Colonic mucosa (tissue), 4 donors: ENCODE measurements at regions not wholly inside any gene's neighbourhood (a gene's known extent, or its start where the extent isn't known, plus 50 kb on each side); places are given as distances from the start of the nearest gene placed in this dataset.

Experiments
- DNase-seq: peaks from one replicate; pipeline ENCODE4 v3.0.0-alpha.2; 2020
- H3K27ac ChIP-seq: fragments of 200-600 bp; one replicate; pipeline ENCODE4 v1.8.0; 2021
- H3K27me3 ChIP-seq: fragments of 200-600 bp; one replicate; pipeline ENCODE4 v1.8.0; 2021
- H3K36me3 ChIP-seq: fragments of 200-600 bp; one replicate; pipeline ENCODE4 v1.8.0; 2021
- H3K4me1 ChIP-seq: fragments of 200-600 bp; one replicate; pipeline ENCODE4 v1.8.0; 2021; ENCODE audit warnings: mild to moderate bottlenecking
- H3K4me3 ChIP-seq: fragments of 200-600 bp; one replicate; pipeline ENCODE4 v1.8.0; 2021
- H3K9ac ChIP-seq, 2 donors: one replicate each; pipeline ENCODE4 v1.7.0; 2013; ENCODE audit warnings: control low read depth in 2 of 2, low read depth in 2 of 2, low read length in 2 of 2
- H3K9me3 ChIP-seq: fragments of 200-600 bp; one replicate; pipeline ENCODE4 v1.8.0; 2021
- CTCF ChIP-seq: fragments of 200-600 bp; IDR thresholded peaks from one replicate; pipeline ENCODE4 v1.8.0; 2022; ENCODE audit warnings: antibody characterized with exemption, mild to moderate bottlenecking
- intact Hi-C: fragments of 100-400 bp; cut with DNase I; formaldehyde crosslinking; loops from one replicate; pipeline ENCODE4 v1.14.1; 2022
- donor health status: healthy.
- donor health status: DM: no; HTN: no; CAD: no.
- donor health status: DM: no; HTN: no; CAD: no.

- no peaks in the 10 kb centered on the region for H3K9me3 ChIP-seq
- no peak overlapping the region for H3K27ac ChIP-seq
- no peak overlapping the region for H3K4me3 ChIP-seq
- TF ChIP-seq CTCF = no peak
- H3K9ac ChIP-seq = no peak overlapping the region
- no peaks in the 10 kb centered on the region for H3K27me3 ChIP-seq
- intact Hi-C loops = no loop called here
- H3K4me1 ChIP-seq = no peaks in the 10 kb centered on the region
- no peaks in the 10 kb centered on the region for H3K36me3 ChIP-seq
- no peak for DNase-seq
Observed at GRCh38 chr20:3354247-3354646, 53.2 kb downstream of the DNAAF9 start.

GRCh38 chr20:3353646-3354045 lies 53.8 kb downstream of the DNAAF9 start:
- intact Hi-C loops = no loop called here
- Histone ChIP-seq H3K27ac (no peak overlapping the region), H3K27me3 (no peaks in the 10 kb centered on the region), H3K36me3 (no peaks in the 10 kb centered on the region), H3K4me3 (no peak overlapping the region), H3K9ac (no peak overlapping the region), H3K4me1 (no peaks in the 10 kb centered on the region), H3K9me3 (no peaks in the 10 kb centered on the region)
- no peak for TF ChIP-seq CTCF
- no peak for DNase-seq

GRCh38 chr20:3352202-3352601 lies 55.3 kb downstream of the DNAAF9 start:
- H3K36me3 ChIP-seq = no peaks in the 10 kb centered on the region
- no peaks in the 10 kb centered on the region for H3K9me3 ChIP-seq
- H3K27ac ChIP-seq = no peak overlapping the region
- DNase-seq = no peak
- H3K27me3 ChIP-seq = no peaks in the 10 kb centered on the region
- H3K4me3 ChIP-seq = no peak overlapping the region
- H3K4me1 ChIP-seq = no peaks in the 10 kb centered on the region
- TF ChIP-seq CTCF = no peak
- no peak overlapping the region for H3K9ac ChIP-seq
- intact Hi-C loops = no loop called here

- Histone ChIP-seq H3K9ac (no peak overlapping the region), H3K36me3 (no peaks in the 10 kb centered on the region), H3K4me3 (no peak overlapping the region), H3K27ac (no peak overlapping the region), H3K9me3 (no peaks in the 10 kb centered on the region), H3K27me3 (no peaks in the 10 kb centered on the region), H3K4me1 (no peaks in the 10 kb centered on the region)
- no peak for DNase-seq
- intact Hi-C loops = no loop called here
- no peak for TF ChIP-seq CTCF
Observed at GRCh38 chr20:3350422-3350821, 57.0 kb downstream of the DNAAF9 start.

GRCh38 chr20:3349786-3350185 lies 57.7 kb downstream of the DNAAF9 start:
- intact Hi-C loops = no loop called here
- Histone ChIP-seq H3K4me1 (no peaks in the 10 kb centered on the region), H3K9me3 (no peaks in the 10 kb centered on the region), H3K27me3 (no peaks in the 10 kb centered on the region), H3K9ac (no peak overlapping the region), H3K27ac (no peak overlapping the region), H3K4me3 (no peak overlapping the region), H3K36me3 (no peaks in the 10 kb centered on the region)
- DNase-seq = no peak
- TF ChIP-seq CTCF = no peak

GRCh38 chr20:3342766-3343165 lies 64.7 kb downstream of the DNAAF9 start:
- Histone ChIP-seq H3K4me1 (no peaks in the 10 kb centered on the region), H3K9ac (no peak overlapping the region), H3K4me3 (no peak overlapping the region), H3K36me3 (no peaks in the 10 kb centered on the region), H3K27me3 (no peaks in the 10 kb centered on the region), H3K27ac (no peak overlapping the region), H3K9me3 (no peaks in the 10 kb centered on the region)
- intact Hi-C loops = no loop called here
- no peak for TF ChIP-seq CTCF
- DNase-seq = no peak
